Brain microvascular endothelial cell (primary cell): ENCODE measurements at regions not wholly inside any gene's neighbourhood (a gene's known extent, or its start where the extent isn't known, plus 50 kb on each side); places are given as distances from the start of the nearest gene placed in this dataset.

Experiments used
- DNase-seq: peaks from one replicate; pipeline ENCODE4 v3.0.0-alpha.2; 2020
- H3K27ac ChIP-seq: fragments of 250-450 bp; sonication (Bioruptor Pico); 2 replicates; pipeline ENCODE4 v1.5.1; 2020; ENCODE audit warnings: mild to moderate bottlenecking, moderate library complexity
- H3K27me3 ChIP-seq: fragments of 250-450 bp; sonication (Bioruptor Pico); replicated peaks from 2 replicates; pipeline ENCODE4 v1.5.1; 2020; ENCODE audit warnings: mild to moderate bottlenecking
- H3K36me3 ChIP-seq: fragments of 250-450 bp; sonication (Bioruptor Pico); replicated peaks from 2 replicates; pipeline ENCODE4 v1.5.1; 2020; ENCODE audit warnings: mild to moderate bottlenecking
- H3K4me3 ChIP-seq: 2 replicates; pipeline ENCODE4 v1.5.1; 2011; ENCODE audit warnings: low read depth, mild to moderate bottlenecking, control low read depth, low read length, moderate library complexity
- CTCF ChIP-seq: IDR thresholded peaks from 2 replicates; pipeline ENCODE4 v1.5.1; 2011; ENCODE audit warnings: low read depth, mild to moderate bottlenecking, moderate library complexity, low read length, control low read depth, inconsistent platforms; ENCODE audit errors: missing control alignments
- in situ Hi-C: cut with HindIII; loops from 2 replicates; pipeline ENCODE4 v1.10.0; 2017; ENCODE audit warnings: low sequenced_read_pairs, low pct_ligation_motif_present

GRCh38 chr5:60546207-60546606 lies 153.8 kb downstream of the DEPDC1B start:
- in situ Hi-C loops, result no loop called here
- no peak for DNase-seq
- H3K27me3 ChIP-seq, result no peaks in the 10 kb centered on the region
- H3K27ac ChIP-seq, result no peak overlapping the region
- TF ChIP-seq CTCF, result no peak
- no peak overlapping the region for H3K4me3 ChIP-seq
- H3K36me3 ChIP-seq, result no peaks in the 10 kb centered on the region

- H3K4me3 ChIP-seq, result no peak overlapping the region
- no peak for DNase-seq
- in situ Hi-C loops, result no loop called here
- no peaks in the 10 kb centered on the region for H3K36me3 ChIP-seq
- H3K27me3 ChIP-seq, result no peaks in the 10 kb centered on the region
- TF ChIP-seq CTCF, result no peak
- no peak overlapping the region for H3K27ac ChIP-seq
Observed at GRCh38 chr5:60545551-60545950, 154.4 kb downstream of the DEPDC1B start.

GRCh38 chr5:60544142-60544541 lies 155.8 kb downstream of the DEPDC1B start:
- H3K4me3 ChIP-seq, result no peak overlapping the region
- no peak for DNase-seq
- no peaks in the 10 kb centered on the region for H3K27me3 ChIP-seq
- no peaks in the 10 kb centered on the region for H3K36me3 ChIP-seq
- in situ Hi-C loops, result no loop called here
- H3K27ac ChIP-seq, result no peak overlapping the region
- TF ChIP-seq CTCF, result no peak

- Histone ChIP-seq H3K27me3 (no peaks in the 10 kb centered on the region), H3K27ac (peak overlapping the region; percentile 89), H3K4me3 (no peak overlapping the region), H3K36me3 (no peaks in the 10 kb centered on the region)
- in situ Hi-C loops, result no loop called here
- peak; percentile 89 for DNase-seq
- TF ChIP-seq CTCF, result no peak
Observed at GRCh38 chr5:60541980-60542379, 158.0 kb downstream of the DEPDC1B start.

- H3K27ac ChIP-seq, result peak overlapping the region; percentile 89
Observed at GRCh38 chr5:60540856-60541805, 158.8 kb downstream of the DEPDC1B start.

More at GRCh38 chr5:60540856-60541805, 158.8 kb downstream of the DEPDC1B start:
- TF ChIP-seq CTCF, result no peak
- Histone ChIP-seq H3K4me3 (peak overlapping the region; percentile 20), H3K36me3 (no peaks in the 10 kb centered on the region), H3K27me3 (no peaks in the 10 kb centered on the region)
- DNase-seq, result peak; percentile 83
- in situ Hi-C loops, result no loop called here
